HG03521 (cell line): ENCODE measurements at regions not wholly inside any gene's neighbourhood (a gene's known extent, or its start where the extent isn't known, plus 50 kb on each side); places are given as distances from the start of the nearest gene placed in this dataset.

Experiments used
- ATAC-seq: cut with Tn5 transposase; IDR thresholded peaks from one replicate; pipeline ENCODE4 v1.9.1; 2021; ENCODE audit warnings: mild to moderate bottlenecking, moderate library complexity; ENCODE audit not compliant: unreplicated experiment

DNA sequence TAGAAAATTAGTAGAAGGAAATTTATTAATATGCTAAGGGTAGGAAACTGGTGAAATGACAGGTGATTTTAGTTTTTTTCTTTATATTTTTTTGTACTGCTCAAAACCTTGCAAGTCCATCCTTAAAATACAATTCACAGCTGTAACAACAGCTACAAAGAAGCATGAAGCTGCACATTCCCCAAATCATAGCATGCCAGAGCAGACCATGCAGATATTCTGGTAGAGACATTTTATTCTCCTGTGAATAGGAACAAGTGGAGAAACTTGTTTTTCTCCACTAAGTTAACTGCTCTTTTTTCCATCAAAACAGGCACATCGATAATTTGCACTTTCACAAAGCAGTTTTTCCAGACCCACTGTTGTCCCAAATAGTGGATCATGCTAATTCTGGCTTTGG lies 1125.7 kb downstream of the BRINP3 start:
- no peak for ATAC-seq

DNA sequence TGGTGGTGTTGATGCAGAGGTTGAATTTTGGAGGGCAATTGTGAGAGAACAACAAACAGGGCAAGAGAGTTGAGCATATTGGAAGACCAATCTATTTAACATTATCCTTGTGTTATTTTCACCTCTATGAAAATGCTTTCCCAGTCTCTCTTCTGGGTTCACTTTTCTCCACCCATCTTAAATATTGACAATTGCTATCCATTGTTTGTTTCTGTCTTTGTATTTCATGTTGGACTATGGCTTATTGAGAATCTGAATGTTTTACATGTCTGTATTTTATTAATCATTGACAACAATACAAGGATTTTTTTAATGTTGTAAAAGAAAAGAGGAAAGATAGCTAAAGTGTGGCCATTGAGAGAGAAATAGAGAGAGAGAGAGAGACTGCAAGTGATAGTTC lies 1121.5 kb downstream of the BRINP3 start:
- ATAC-seq: no peak

DNA sequence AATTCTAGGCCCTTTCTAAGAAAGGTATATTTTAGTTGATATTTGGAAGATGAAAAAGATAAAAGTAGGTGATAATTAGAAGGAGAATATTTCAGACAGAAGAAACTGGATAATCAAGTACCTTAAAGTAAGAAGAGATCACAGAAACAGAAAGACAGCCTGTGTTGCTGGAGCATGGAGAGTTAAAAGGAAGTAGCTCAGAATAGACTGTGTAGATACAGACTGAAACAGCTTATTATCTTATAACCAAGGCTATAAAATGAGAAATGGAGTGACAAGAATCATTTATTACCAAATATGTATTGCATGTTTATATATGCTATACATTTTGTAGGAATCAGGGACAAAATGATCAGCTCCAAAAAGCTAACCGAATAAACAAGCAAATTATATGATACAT lies 1120.3 kb downstream of the BRINP3 start:
- ATAC-seq: no peak

DNA sequence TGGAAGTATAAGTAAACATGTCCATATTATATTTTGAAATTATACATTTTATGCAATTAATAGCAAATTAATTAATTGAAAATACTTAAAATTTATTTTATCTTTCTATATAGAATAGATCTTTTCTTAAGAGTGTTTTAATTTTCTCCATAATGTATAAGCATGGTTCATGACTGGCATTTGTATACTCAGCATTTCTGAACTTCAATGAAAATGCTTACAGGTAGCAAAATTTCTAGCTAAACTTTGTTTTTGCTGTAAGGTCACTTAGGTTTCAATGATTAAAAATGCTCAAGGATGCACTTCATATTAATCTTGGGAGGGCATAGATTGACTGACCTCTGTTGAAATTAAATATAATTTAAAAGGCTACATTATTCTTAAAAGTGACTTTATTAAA lies 1108.1 kb downstream of the BRINP3 start:
- no peak for ATAC-seq

DNA sequence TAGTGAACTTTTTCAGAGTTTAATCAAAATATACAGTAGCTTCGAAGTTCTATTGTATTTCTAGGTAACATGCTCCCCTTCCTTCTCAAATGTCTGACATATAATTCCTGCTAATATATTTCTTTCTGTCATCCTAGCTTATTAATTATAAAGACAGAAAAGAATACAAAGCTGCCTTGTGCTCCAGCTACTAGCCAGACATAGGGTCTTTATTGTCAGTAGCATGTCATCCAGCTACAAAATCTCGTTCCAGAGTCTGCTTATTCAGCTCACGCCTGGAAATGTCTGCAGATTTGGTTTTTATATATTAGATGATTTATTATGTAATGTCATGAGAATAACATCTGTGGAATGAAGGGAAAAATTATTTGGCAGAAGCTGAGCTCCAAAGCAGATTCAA lies 1102.8 kb downstream of the BRINP3 start:
- no peak for ATAC-seq

DNA sequence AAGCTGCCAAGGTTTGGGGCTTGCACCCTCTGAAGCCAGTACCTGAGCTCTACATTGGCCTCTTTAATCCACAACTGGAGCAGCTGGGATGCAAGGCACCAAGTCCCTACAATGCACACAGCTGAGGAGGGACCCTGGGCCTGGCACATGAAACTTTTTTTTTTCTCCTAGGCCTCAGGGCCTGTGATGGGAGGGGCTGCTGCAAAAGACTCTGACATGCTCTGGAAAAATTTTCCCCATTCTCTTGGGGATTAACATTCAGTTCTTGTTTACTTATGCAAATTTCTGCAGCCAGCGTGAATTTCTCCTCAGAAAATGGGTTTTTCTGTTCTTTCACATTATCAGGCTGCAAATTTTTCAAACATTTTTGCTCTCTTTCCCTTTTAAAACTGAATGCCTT lies 1072.2 kb downstream of the BRINP3 start:
- no peak for ATAC-seq

DNA sequence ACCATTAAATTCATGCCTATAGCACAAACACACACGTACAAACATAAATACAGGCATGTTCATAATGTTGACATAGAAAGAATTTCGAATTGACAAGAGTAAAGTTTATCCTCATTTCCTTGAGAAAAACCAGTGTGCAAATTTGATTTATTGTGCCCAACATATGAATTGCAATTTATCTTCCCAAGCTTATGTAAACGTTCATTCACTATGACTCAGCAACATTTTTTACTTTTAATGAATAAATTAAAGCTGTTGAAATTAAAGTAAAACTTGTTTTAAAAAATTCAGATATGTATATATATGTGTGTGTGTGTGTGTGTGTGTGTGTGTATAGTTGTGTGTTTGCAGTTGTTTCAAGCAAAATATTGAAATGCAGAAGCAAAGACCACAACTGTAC lies 1067.9 kb downstream of the BRINP3 start:
- no peak for ATAC-seq

DNA sequence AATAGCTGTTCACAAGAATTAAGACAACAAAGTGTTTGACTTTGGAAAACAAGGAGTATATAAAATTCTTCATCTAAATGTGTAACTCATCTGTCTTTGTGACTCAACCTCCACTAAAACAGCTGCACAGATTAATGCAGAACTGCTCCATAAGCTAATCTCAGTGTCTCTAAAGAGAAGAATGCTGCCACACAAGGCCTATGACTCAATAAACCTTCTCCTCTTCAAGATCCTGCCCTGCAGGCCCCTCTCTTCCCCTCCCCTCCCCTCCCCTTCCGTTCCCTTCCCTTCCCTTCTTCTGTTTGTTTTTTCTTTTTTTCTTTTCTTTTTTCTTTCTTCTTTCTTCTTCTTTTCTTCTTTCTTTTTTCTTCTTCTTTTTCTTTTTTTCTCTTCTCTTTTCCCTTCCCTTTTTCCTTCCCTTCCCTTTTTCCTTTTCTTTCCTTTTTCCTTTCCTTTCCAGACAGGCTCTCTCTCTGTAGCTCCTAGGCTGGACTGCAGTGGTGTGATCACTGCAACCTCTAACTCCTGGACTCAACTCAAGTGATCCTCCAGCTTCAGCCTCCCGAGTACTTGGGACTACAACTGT lies 1052.8 kb downstream of the BRINP3 start:
- ATAC-seq: no peak

DNA sequence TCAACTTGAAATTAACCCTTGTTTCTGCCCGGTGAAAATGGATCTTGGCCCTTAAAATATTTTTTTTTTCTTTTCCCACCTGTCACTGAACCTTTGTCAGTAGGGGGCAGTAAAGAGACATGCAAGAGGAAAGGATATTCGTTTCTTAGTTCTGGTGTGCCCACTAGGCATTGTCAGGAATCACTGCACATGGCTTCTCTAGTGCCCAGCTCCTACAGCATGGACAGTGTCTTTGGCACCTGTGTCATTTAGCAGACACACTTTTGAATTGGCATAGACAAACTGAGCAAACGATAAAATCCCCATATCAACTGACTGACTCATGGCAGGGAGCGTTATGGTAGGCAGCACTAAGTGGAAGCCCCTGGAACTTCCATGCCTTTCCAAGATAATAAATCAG lies 1048.1 kb downstream of the BRINP3 start:
- ATAC-seq: no peak

DNA sequence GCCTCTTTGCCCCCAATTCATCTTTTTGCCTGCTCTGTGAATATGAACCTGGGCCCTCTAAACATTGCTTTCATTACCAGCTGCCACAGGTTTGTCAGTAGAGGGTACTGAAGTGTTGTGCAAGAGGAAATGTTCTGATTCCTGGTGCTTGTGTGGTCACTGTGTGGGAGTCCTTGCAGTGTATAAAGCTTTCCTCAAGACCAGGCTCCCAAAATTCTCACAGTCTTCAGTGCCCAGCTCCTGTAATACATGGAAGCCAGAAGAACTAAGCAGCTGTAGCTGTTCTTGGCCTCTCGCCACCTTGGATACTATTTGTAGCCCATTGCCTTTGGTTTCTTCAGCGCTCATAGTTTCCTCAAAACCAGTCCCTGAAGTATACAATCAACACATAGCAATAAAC lies 1046.2 kb downstream of the BRINP3 start:
- ATAC-seq: no peak

DNA sequence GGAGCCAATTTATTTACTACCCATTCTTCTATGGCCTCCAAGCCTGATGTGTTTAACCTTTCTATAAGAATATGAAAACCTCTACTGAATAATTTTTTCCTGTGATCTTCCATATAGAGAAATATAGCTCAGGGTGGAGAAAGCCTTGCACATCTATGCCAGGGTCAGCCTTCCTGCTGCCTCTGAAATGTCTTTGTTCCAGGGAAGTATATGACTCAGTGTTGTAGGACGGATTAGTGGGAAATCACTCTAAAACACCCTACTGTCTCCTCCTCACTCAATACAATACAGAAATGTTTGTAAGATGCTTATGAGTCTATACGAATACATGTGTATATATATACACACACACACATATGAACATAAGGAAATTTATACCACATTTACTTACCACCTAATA lies 1044.9 kb downstream of the BRINP3 start:
- no peak for ATAC-seq

DNA sequence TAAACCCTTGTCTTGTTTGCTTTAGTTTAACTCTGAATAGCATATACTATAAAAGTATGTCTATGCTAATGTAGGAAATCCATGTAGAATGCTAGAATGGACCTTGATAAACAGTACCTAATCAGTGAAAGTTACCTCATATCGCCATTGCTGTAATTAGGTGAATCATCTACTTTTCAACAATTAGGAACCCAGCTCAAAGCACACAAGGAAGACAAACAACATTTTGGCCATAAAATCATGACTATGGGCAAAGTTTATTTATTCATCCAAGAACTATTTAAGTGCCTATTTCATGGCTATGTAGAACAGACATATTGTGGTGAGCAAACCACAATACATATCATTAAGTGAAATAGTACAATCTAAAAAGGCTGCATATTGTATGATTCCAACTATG lies 1043.2 kb downstream of the BRINP3 start:
- no peak for ATAC-seq

DNA sequence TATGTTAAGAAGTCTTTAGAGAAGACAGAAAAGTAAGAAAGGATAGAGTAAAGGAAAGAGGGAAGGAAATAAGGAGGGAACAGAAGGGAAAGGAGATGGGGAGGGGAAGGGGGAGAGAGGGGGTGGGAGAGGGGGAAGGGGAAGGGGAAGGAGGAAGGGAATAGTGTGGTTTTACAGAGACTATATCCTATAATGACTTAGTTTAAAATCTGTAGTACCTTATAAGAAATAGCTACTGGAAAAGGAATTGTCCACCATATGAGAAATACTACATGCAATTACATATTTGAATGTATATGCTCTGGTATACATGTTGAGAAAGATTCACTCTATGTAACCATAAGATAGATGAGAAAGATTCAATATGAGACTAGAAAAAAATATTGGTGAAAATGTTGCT lies 1042.3 kb downstream of the BRINP3 start:
- ATAC-seq: no peak

DNA sequence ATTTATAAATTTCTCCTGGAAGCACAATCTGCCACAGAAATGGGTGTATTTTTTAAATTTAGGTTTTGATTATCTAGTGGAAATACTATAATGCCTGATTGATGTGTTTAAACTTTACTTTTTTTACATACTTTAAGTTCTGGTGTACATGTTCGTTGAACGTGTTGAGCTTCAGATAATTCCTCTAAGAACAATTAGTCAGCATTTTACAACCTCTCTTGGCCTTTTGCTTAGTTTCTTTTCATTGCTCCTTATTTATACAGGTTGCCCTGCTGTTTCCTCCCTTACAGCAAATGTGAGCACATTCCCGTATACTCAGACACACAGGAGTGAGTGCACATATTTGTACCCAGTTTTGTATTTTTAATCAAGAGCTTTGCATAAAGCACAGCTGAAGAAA lies 1038.9 kb downstream of the BRINP3 start:
- ATAC-seq: no peak

DNA sequence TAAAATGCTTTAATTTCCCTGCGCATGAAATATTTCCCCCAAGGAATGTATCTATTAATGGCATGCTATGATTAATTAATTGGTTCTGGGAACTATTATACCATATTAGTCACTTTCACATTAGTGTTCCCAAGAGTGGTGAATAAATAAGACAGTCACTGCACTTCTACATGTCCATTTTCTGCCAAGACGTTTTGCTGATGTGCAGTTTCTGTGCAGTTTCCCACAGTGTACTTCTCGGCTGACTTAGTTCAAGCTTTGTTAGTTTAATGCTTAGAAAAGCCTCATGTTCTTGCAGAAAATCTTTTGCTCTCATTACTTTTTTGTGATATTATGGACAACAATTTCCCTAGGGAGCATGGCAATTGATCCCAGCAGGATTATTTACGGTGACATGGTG lies 1014.5 kb downstream of the BRINP3 start:
- no peak for ATAC-seq

DNA sequence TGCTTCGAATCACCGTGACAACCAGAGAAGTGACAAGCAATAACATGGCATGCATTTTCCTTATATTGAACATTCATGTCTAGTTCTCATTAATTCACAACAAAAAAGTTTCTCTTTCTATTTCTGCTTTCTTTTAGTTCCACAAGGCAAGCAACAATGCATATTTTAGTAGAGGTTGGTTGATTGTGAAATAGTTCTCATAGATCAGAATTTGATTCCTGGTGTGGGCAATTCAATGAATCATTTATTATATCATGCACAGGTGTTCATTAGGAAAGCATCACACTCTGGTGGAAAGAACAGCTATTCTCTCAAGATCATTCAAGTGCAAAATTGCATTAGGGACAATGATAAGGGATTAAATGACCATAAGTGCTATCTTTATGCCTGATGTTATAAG lies 980.9 kb downstream of the BRINP3 start:
- ATAC-seq: no peak

DNA sequence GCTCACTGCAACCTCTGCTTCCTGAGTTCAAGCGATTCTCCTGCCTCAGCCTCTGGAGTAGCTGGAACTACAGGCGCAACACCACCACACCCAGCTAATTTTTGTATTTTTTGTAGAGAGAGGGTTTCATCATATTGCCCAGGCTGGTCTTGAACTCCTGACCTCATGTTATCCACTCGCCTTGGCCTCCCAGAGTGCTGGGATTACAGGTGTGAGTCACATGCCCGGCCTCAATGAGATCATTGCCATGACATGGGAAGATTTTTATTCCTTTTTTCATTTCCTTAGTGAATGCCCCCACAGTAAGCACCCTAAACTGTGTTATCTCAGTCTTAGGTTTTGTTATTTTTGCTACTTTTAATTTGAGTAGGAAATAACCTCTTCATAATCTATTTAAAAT lies 977.9 kb downstream of the BRINP3 start:
- ATAC-seq: no peak

DNA sequence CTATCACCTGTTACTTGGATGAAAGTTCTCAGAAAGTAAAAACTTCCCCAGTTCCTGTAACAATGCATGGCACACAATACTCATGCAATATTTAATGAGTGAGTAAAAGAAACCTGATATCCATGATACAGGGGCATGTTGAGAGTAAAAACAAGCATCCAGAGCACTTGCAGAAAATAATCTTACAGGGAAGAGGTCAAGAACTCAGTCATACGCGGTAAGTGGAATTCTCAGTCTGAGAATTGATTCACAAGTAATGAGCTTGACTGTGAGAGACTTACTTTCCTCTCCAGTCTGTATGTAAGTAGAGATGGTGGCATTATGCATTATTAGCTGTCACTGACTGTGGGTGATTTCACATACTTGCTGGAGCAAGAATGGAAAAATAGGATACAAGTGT lies 976.9 kb downstream of the BRINP3 start:
- no peak for ATAC-seq

DNA sequence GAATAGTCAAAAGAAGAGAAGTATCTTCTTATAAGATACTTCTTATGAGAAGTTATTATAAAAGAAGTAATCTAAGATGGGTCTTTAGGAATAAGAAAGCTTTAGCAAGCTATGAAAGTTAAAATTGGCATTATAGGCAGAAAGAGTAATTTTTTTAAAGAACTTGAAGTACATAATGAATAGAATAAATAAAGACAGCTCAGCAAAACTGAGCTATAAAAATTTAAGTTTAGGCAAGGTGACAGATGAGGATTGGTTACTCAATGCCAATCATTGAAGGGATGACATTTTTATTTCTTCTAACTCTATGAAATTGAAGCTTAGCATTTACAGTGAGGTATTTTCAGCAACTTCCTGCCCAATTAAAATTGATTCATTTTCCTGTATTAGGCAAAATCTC lies 966.8 kb downstream of the BRINP3 start:
- no peak for ATAC-seq

DNA sequence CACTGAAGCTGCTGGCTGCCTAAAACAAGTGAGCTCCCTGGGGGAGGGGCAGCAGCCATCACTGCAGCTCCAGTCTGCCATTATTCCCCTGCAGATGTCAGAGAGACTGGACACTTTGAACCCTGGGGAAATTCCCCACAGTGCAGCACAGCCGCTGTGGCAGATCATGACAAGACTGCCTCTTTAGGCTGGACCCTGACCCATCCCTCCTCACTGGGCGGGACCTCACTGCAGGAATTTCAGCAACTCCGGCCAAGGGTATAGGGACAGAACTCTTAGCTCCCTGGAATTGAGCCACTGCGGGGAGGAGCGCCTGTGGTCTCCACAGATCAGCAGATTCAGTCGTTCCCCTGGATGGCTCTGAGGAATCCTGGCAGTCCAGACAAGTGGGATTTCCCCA lies 964.6 kb downstream of the BRINP3 start:
- no peak for ATAC-seq

DNA sequence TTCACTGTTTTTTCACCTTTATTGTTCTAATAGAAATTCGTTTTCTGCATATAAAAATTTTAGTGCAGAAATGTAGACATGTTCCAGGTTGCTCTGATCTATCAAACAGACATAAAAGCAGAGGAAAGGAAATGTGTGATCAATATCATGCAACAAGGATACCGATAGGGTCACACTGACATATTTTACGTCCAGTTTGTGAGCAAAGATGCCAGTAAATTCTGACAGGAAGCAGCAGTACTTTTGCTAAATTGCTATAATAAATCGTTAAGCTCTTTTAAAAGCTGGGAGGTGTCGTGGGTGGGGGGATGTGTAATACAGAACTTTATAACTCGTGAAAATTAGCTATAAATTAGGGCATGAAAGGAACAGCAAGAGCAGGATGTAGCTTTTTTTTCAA lies 955.2 kb downstream of the BRINP3 start:
- no peak for ATAC-seq

DNA sequence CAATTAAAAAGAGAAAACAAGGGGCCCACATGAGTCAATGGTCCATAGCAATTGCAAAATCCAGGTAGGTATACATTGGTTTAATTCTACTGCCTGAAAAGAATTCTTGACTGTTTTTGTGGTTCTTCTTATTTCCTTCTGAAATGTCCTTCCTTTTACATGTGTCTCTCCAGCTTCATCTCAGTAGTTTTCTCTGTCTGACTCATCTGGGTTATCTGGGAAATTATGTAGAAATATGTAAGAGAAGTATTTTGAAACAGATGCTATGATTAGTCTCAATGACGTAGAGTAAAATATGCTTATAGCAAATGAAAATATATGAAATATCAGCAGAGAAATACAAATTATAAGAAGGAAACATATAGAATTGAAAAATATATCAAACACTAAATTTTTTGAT lies 953.2 kb downstream of the BRINP3 start:
- ATAC-seq: no peak

DNA sequence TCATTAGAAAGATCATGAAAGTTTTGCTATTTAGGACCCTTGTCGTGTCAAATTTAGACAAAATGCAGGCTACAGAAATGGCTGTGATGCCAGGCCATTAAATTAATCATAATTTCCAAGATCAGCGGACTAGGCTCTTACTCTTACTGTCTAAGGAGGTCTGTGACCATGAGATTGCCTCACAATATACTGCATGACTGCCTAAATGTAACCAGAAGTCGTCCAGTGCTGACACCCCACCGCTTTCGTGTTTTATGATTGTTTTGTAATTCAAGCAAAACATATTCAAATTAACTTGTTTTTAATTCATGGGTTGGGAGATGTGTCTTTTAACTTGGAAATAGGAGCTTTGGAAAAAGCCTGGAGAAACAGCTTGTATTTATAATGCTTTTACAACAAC lies 947.5 kb downstream of the BRINP3 start:
- no peak for ATAC-seq

DNA sequence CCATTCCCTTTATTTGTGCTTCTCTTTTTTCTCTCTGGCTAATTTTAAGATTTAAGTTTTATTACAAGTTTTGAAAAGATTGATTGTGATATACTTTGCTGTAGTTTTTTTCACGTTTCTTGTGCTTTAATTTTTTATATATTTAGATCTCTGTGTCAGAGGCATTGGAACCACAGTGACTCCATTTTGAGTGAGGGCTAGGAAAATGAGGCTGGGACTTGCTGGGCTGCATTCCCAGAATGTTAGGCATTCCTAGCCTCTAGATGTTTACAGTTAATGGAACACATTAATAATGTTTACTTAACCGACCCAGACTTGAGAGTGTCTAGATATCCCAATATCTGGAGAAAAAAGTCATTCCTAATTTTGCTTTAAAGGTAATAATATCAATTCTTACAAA lies 939.4 kb downstream of the BRINP3 start:
- ATAC-seq: no peak
